ENCODE measurements at regions not wholly inside any gene's neighbourhood (a gene's known extent, or its start where the extent isn't known, plus 50 kb on each side); places are given as distances from the start of the nearest gene placed in this dataset.

GRCh38 chr6:22878706-22879105, 309.3 kb downstream of the HDGFL1 start:
- TF ChIP-seq GATA2 (IDR thresholded peaks at IDR 0.05; ENCODE audit: low read depth, low read length) (no peak), GATA3 (IDR thresholded peaks at IDR 0.05; ENCODE audit: low read depth, low read length) (no peak)
